HFFc6 (cell line): ENCODE measurements at regions not wholly inside any gene's neighbourhood (a gene's known extent, or its start where the extent isn't known, plus 50 kb on each side); places are given as distances from the start of the nearest gene placed in this dataset.

ENCODE experiments used
- DNase-seq: peaks from one replicate; pipeline ENCODE4 v3.0.0-alpha.2; 2018
- H3K27ac Mint-ChIP-seq: 2 replicates; pipeline ENCODE4 v1.8.0; 2020; ENCODE audit warnings: mild to moderate bottlenecking, mixed read lengths
- H3K27me3 Mint-ChIP-seq: 2 replicates; pipeline ENCODE4 v1.8.0; 2021; ENCODE audit warnings: mild to moderate bottlenecking, moderate library complexity, mixed read lengths; ENCODE audit not compliant: insufficient read depth
- H3K36me3 Mint-ChIP-seq: 2 replicates; pipeline ENCODE4 v1.8.0; 2021; ENCODE audit warnings: low read depth, mixed read lengths
- H3K4me1 Mint-ChIP-seq: 2 replicates; pipeline ENCODE4 v1.8.0; 2020; ENCODE audit warnings: low read depth, mixed read lengths
- H3K4me3 Mint-ChIP-seq: 2 replicates; pipeline ENCODE4 v1.8.0; 2020; ENCODE audit warnings: mild to moderate bottlenecking, moderate library complexity, mixed read lengths
- H3K9me3 Mint-ChIP-seq: 2 replicates; pipeline ENCODE4 v1.8.0; 2020; ENCODE audit warnings: mild to moderate bottlenecking, mixed read lengths
- CTCF ChIP-seq: fragments of 200-600 bp; sonication (generic); IDR thresholded peaks from 2 replicates; pipeline ENCODE4 v1.5.0; 2021; ENCODE audit warnings: antibody characterized with exemption, mild to moderate bottlenecking

- no peak for TF ChIP-seq CTCF
- Mint-ChIP-seq H3K27ac (no peak overlapping the region), H3K4me1 (no peaks in the 10 kb centered on the region), H3K4me3 (no peak overlapping the region), H3K27me3 (peaks cover 9% of the 10 kb centered on the region; the same call in 1 of the 2 replicates), H3K36me3 (no peaks in the 10 kb centered on the region), H3K9me3 (no peaks in the 10 kb centered on the region; the same call in 1 of the 2 replicates)
- no peak for DNase-seq
Observed at GRCh38 chr20:43262341-43262740, 72.6 kb upstream of the PTPRT start.

- no peak for TF ChIP-seq CTCF
- H3K4me3 Mint-ChIP-seq, result no peak overlapping the region
- H3K27me3 Mint-ChIP-seq, result no peaks in the 10 kb centered on the region
- H3K27ac Mint-ChIP-seq, result no peak overlapping the region
- no peaks in the 10 kb centered on the region for H3K36me3 Mint-ChIP-seq
- no peaks in the 10 kb centered on the region; the same call in 1 of the 2 replicates for H3K9me3 Mint-ChIP-seq
- no peak for DNase-seq
- no peaks in the 10 kb centered on the region for H3K4me1 Mint-ChIP-seq
Observed at GRCh38 chr20:43255877-43256276, 66.2 kb upstream of the PTPRT start.

DNA sequence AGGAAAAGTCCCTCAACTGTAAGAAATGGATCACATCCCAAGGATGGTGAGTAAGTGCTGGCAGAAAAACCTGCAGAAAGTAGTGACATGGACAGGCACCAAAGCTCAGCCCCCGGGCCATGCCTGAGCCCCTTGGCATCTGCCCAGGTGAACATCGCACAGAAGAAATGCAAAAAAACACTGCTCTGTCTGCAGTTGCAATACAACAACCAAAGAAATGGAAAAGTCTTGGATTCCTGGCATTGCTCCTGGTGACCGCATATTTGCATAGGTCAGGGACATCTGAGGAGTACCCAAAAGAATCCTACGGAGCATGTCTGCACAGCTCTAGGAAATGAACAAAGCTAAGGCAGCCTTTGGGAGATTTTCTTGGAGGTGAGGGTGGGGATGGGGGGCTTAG, 63.1 kb upstream of the PTPRT start:
- no peak for TF ChIP-seq CTCF
- Mint-ChIP-seq H3K4me3 (no peak overlapping the region), H3K36me3 (no peaks in the 10 kb centered on the region), H3K27ac (no peak overlapping the region), H3K9me3 (no peaks in the 10 kb centered on the region; the same call in 1 of the 2 replicates), H3K27me3 (peaks cover 7% of the 10 kb centered on the region; the same call in 1 of the 2 replicates), H3K4me1 (no peaks in the 10 kb centered on the region)
- DNase-seq, result no peak

GRCh38 chr20:43248341-43248740, 58.6 kb upstream of the PTPRT start:
- no peak for DNase-seq
- H3K9me3 Mint-ChIP-seq, result no peaks in the 10 kb centered on the region; the same call in 1 of the 2 replicates
- TF ChIP-seq CTCF, result no peak
- peaks cover 17% of the 10 kb centered on the region for H3K27me3 Mint-ChIP-seq
- no peaks in the 10 kb centered on the region for H3K4me1 Mint-ChIP-seq
- no peaks in the 10 kb centered on the region for H3K36me3 Mint-ChIP-seq
- H3K4me3 Mint-ChIP-seq, result no peak overlapping the region
- no peak overlapping the region for H3K27ac Mint-ChIP-seq

DNA sequence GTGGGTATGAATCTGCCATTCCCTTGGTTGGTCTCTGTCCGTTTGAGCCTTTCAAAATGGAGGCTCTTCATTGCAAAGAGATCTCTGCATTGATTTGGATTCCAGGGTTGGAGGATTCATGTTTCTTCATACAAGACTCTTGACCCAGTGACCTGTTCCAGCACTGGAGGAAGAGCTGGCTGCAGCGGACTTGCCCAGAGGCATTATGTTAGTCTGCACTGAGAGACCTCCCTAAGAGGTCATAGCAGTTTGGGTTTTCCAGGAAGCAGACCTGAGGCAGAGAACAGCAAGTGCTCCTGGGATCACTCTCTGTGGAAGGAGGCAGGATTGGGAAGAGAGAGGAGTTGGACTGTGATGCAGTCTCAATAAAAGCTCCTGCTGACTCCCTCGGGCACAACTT, 57.7 kb upstream of the PTPRT start:
- DNase-seq, result no peak
- no peak overlapping the region for H3K27ac Mint-ChIP-seq
- TF ChIP-seq CTCF, result no peak
- no peaks in the 10 kb centered on the region for H3K36me3 Mint-ChIP-seq
- peaks cover 17% of the 10 kb centered on the region for H3K27me3 Mint-ChIP-seq
- no peaks in the 10 kb centered on the region; the same call in 1 of the 2 replicates for H3K9me3 Mint-ChIP-seq
- H3K4me1 Mint-ChIP-seq, result no peaks in the 10 kb centered on the region
- no peak overlapping the region for H3K4me3 Mint-ChIP-seq

DNA sequence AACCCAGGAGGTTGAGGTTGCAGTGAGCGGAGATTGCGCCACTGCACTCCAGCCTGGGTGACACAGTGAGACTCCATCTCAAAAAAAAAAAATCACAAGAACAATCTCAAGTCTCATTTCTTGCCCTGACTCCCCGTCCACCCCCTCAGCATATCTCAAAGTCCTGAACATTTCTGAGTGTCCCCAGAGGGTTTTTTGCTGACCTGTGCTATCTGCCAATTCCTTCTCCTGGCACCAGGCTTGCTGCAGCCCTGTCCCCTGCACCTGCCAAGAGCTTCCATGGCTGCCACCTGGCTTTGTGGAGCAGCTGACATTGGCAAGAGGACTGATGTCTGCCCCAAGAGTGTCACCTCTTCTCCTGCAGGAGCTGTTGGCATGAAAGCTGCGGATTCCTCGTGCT, 54.9 kb upstream of the PTPRT start:
- Mint-ChIP-seq H3K4me1 (no peaks in the 10 kb centered on the region), H3K9me3 (no peaks in the 10 kb centered on the region), H3K27me3 (peaks cover 17% of the 10 kb centered on the region), H3K36me3 (no peaks in the 10 kb centered on the region), H3K4me3 (no peak overlapping the region), H3K27ac (no peak overlapping the region)
- no peak for TF ChIP-seq CTCF
- no peak for DNase-seq
